Retinal pigment epithelial cell (primary cell): ENCODE measurements at regions not wholly inside any gene's neighbourhood (a gene's known extent, or its start where the extent isn't known, plus 50 kb on each side); places are given as distances from the start of the nearest gene placed in this dataset.

Experiments
- DNase-seq: peaks from one replicate; pipeline ENCODE4 v3.0.0-alpha.2; 2010; ENCODE audit warnings: low read depth
- H3K4me3 ChIP-seq: 2 replicates; pipeline ENCODE4 v1.5.1; 2011; ENCODE audit warnings: mild to moderate bottlenecking, low read length, control low read depth, moderate library complexity
- CTCF ChIP-seq: conservative IDR thresholded peaks from 2 replicates; pipeline ENCODE4 v1.5.1; 2011; ENCODE audit warnings: low read depth, low read length, control low read depth, inconsistent platforms

GRCh38 chr2:67865917-67866316 is 196.9 kb downstream of the C1D start:
- no peak for DNase-seq
- no peak for TF ChIP-seq CTCF
- H3K4me3 ChIP-seq = no peak overlapping the region

- no peak for TF ChIP-seq CTCF
- H3K4me3 ChIP-seq = no peak overlapping the region
- no peak for DNase-seq
Observed at GRCh38 chr2:67867735-67868134, 195.1 kb downstream of the C1D start.

GRCh38 chr2:67871686-67872412 is 191.0 kb downstream of the C1D start:
- TF ChIP-seq CTCF = no peak
- no peak overlapping the region for H3K4me3 ChIP-seq
- peak; percentile 77 for DNase-seq

GRCh38 chr2:67872481-67872880 is 190.3 kb downstream of the C1D start:
- no peak for DNase-seq
- no peak for TF ChIP-seq CTCF
- H3K4me3 ChIP-seq = no peak overlapping the region

- TF ChIP-seq CTCF = no peak
- H3K4me3 ChIP-seq = no peak overlapping the region
- no peak for DNase-seq
Observed at GRCh38 chr2:67873916-67874315, 188.9 kb downstream of the C1D start.

GRCh38 chr2:67876176-67876575 is 186.6 kb downstream of the C1D start:
- no peak for TF ChIP-seq CTCF

GRCh38 chr2:67877301-67877700 is 185.5 kb downstream of the C1D start:
- DNase-seq = no peak
- TF ChIP-seq CTCF = no peak
- no peak overlapping the region for H3K4me3 ChIP-seq

More at GRCh38 chr2:67876176-67876575, 186.6 kb downstream of the C1D start:
- DNase-seq = no peak
- no peak overlapping the region for H3K4me3 ChIP-seq
